ENCODE measurements at regions not wholly inside any gene's neighbourhood (a gene's known extent, or its start where the extent isn't known, plus 50 kb on each side); places are given as distances from the start of the nearest gene placed in this dataset.

GRCh38 chr2:41935825-41936224 lies 112.0 kb upstream of the PKDCC start:
- intact Hi-C loops (cut with micrococcal nuclease), result loop anchor here (10.0 kb wide), 1 partner anchor 89 kb away; no protein-coding TSS in a partner anchor
- peaks cover 67% of the 10 kb centered on the region for H3K4me1 ChIP-seq
- H3K27me3 ChIP-seq (ENCODE audit: low read depth), result no peaks in the 10 kb centered on the region
- TF ChIP-seq, protein P1, sequence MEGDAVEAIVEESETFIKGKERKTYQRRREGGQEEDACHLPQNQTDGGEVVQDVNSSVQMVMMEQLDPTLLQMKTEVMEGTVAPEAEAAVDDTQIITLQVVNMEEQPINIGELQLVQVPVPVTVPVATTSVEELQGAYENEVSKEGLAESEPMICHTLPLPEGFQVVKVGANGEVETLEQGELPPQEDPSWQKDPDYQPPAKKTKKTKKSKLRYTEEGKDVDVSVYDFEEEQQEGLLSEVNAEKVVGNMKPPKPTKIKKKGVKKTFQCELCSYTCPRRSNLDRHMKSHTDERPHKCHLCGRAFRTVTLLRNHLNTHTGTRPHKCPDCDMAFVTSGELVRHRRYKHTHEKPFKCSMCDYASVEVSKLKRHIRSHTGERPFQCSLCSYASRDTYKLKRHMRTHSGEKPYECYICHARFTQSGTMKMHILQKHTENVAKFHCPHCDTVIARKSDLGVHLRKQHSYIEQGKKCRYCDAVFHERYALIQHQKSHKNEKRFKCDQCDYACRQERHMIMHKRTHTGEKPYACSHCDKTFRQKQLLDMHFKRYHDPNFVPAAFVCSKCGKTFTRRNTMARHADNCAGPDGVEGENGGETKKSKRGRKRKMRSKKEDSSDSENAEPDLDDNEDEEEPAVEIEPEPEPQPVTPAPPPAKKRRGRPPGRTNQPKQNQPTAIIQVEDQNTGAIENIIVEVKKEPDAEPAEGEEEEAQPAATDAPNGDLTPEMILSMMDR (IDR thresholded peaks at IDR 0.05; ENCODE audit: borderline replicate concordance), result no peak
- H3K36me3 ChIP-seq, result no peaks in the 10 kb centered on the region
- H3K9me3 ChIP-seq (replicated peaks), result no peaks in the 10 kb centered on the region
- no peak for DNase-seq
- H3K4me3 ChIP-seq, result no peak overlapping the region
- peak overlapping the region; percentile 79 for H3K27ac ChIP-seq (replicated peaks)

GRCh38 chr2:41936771-41937463 lies 110.9 kb upstream of the PKDCC start:
- intact Hi-C loops (cut with micrococcal nuclease), result loop anchor here (10.0 kb wide), 1 partner anchor 88 kb away; no protein-coding TSS in a partner anchor
- no peaks in the 10 kb centered on the region for H3K36me3 ChIP-seq

DNA sequence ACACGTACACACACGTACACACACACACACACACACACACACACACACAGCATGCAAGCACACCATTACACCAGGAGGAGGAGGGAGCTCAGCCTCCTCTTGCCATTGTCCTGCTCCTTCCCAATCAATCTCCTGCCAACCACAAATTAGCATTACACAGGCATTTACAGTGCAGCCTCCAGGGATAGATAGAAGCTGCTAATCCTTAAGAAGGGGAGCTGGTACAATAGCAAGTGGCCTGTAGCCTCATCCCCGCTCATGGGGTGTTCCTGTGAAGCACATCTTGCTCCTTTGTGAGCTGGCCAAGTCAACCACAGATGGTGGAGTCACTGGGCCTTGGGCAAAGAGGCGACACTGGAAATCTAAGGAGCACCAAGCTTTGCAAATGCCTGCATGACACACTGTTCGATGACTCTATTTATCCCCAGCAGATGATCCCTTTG lies 110.3 kb upstream of the PKDCC start:
- no peak for DNase-seq
- H3K4me1 ChIP-seq, result peaks cover 65% of the 10 kb centered on the region
- H3K36me3 ChIP-seq, result no peaks in the 10 kb centered on the region
- peak overlapping the region; percentile 79 for H3K27ac ChIP-seq (replicated peaks)
- intact Hi-C loops (cut with micrococcal nuclease), result loop anchor here (10.0 kb wide), 1 partner anchor 87 kb away; no protein-coding TSS in a partner anchor
- H3K4me3 ChIP-seq, result no peak overlapping the region
- TF ChIP-seq, protein P1 (IDR thresholded peaks at IDR 0.05; ENCODE audit: borderline replicate concordance), result no peak
- no peaks in the 10 kb centered on the region for H3K27me3 ChIP-seq (ENCODE audit: low read depth)
- H3K9me3 ChIP-seq (replicated peaks), result no peaks in the 10 kb centered on the region

More at GRCh38 chr2:41936771-41937463, 110.9 kb upstream of the PKDCC start:
- no peak for DNase-seq
- H3K27ac ChIP-seq (replicated peaks), result peak overlapping the region; percentile 79
- no peak overlapping the region for H3K4me3 ChIP-seq
- no peaks in the 10 kb centered on the region for H3K9me3 ChIP-seq (replicated peaks)
- H3K27me3 ChIP-seq (ENCODE audit: low read depth), result no peaks in the 10 kb centered on the region
- H3K4me1 ChIP-seq, result peaks cover 65% of the 10 kb centered on the region
- TF ChIP-seq, protein P1 (IDR thresholded peaks at IDR 0.05; ENCODE audit: borderline replicate concordance), result no peak

DNA sequence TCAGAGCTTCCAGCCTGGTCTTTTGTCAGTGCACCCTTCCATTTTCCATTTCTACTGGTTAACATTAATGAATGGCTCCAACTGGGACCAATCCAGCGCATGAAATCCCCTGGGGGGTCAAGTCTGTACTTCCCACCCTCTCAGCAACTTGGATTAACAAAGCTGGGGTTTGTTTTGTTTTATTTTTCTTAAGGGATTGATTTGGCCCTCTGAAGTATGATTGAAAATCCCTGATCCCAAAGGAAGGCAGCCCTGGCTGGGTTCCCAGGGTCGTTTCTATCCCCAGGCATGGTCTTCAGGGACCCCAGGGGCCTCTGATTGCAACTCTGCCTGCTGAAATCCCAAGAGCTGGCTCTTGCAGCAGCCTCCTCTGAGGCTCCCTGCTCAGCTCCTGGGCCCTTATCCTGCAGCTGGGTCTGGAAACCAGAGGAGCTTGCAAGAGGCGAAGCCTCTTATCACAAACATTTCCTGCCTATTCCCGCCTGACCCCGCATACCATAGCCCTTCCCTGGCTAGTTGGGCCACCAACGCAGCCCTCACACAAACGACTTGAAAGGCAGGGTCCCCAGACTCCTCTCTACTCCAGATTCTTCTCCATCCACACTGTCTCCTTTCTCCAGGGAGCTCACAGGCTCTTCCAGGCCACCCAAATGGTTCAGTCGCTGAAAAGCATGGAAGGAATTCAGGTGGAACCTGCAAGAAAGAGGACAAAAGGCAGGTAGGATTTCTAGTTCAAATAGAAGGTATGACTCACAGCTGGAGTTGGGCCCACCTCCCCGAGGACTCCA lies 109.7 kb upstream of the PKDCC start:
- TF ChIP-seq, protein P1 (IDR thresholded peaks at IDR 0.05; ENCODE audit: borderline replicate concordance), result no peak
- peaks cover 61% of the 10 kb centered on the region for H3K4me1 ChIP-seq
- intact Hi-C loops (cut with micrococcal nuclease), result loop anchor here (10.0 kb wide), 1 partner anchor 87 kb away; no protein-coding TSS in a partner anchor
- H3K4me3 ChIP-seq, result no peak overlapping the region
- no peaks in the 10 kb centered on the region for H3K27me3 ChIP-seq (ENCODE audit: low read depth)
- H3K36me3 ChIP-seq, result no peaks in the 10 kb centered on the region
- peak; percentile 58 for DNase-seq
- H3K9me3 ChIP-seq (replicated peaks), result no peaks in the 10 kb centered on the region
- H3K27ac ChIP-seq (replicated peaks), result peak overlapping the region; percentile 79

DNA sequence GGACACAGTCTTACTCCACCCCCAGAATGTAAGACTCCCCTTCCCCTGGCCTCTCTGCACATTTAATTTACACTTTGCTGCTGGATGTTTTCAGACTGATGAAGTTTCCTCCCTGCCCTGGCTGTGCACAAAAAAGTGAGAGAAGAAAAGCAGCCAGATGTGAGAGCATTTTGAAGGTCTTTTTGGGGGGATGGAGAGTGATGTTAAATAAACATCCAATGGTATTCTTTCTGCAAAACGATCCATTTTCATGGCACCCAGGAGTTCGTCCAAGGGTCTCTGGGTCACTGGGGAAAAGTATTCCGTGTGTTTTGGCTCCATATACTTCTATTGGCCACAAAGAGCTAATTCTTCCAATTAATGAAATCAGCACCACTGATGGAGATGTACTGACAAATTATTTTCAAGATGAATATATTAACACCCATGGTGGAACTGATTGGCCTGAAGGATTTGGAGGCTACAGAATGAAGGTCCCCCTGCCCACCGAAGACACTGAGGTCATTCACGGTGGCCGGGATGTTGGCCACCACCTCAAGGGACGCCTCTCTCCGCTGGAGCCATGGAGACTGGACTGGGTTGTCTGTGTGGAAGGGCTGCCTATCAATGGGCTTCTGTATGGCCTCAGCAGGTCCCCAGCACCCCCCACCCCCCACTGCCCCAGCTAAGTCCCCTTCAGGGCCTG lies 107.6 kb upstream of the PKDCC start:
- Histone ChIP-seq H3K9me3 (replicated peaks) (no peaks in the 10 kb centered on the region), H3K27me3 (ENCODE audit: low read depth) (no peaks in the 10 kb centered on the region), H3K4me1 (peaks cover 63% of the 10 kb centered on the region), H3K36me3 (no peaks in the 10 kb centered on the region), H3K4me3 (no peak overlapping the region), H3K27ac (replicated peaks) (peak overlapping the region; percentile 79)
- intact Hi-C loops (cut with micrococcal nuclease), result no loop called here
- no peak for DNase-seq
- TF ChIP-seq, protein P1 (IDR thresholded peaks at IDR 0.05; ENCODE audit: borderline replicate concordance), result no peak

Data from left ventricle myocardium inferior (tissue), 1 donor.